ENCODE measurements at regions not wholly inside any gene's neighbourhood (a gene's known extent, or its start where the extent isn't known, plus 50 kb on each side); places are given as distances from the start of the nearest gene placed in this dataset.
"Not testable (repeated sequence)": the region's sequence is repeated elsewhere in the genome, so short reads cannot be mapped to it uniquely, and the experiment has no call there.

GRCh38 chrX:65871671-65872311 is 168.1 kb downstream of the VSIG4 start:
- H3K27me3 ChIP-seq: no peaks in the 10 kb centered on the region
- no peak for TF ChIP-seq CTCF (IDR thresholded peaks at IDR 0.05)
- no peaks in the 10 kb centered on the region for H3K36me3 ChIP-seq
- no peak overlapping the region for H3K27ac ChIP-seq
- H3K4me3 ChIP-seq: no peak overlapping the region
- H3K9me3 ChIP-seq: no peaks in the 10 kb centered on the region
- H3K4me1 ChIP-seq: no peaks in the 10 kb centered on the region
- no peak for DNase-seq (ENCODE audit: low spot score)

GRCh38 chrX:65870544-65870943 is 169.3 kb downstream of the VSIG4 start:
- not testable (repeated sequence) for H3K4me3 ChIP-seq; H3K27me3 ChIP-seq; DNase-seq (ENCODE audit: low spot score); H3K36me3 ChIP-seq; H3K27ac ChIP-seq; H3K4me1 ChIP-seq; H3K9me3 ChIP-seq

- DNase-seq (ENCODE audit: low spot score): no peak
- Histone ChIP-seq H3K27ac (no peak overlapping the region), H3K4me1 (no peaks in the 10 kb centered on the region), H3K27me3 (no peaks in the 10 kb centered on the region), H3K4me3 (no peak overlapping the region), H3K9me3 (no peaks in the 10 kb centered on the region), H3K36me3 (no peaks in the 10 kb centered on the region)
- no peak for TF ChIP-seq CTCF (IDR thresholded peaks at IDR 0.05)
Measured at GRCh38 chrX:65866773-65867172, 173.1 kb downstream of the VSIG4 start.

GRCh38 chrX:65866146-65866545 is 173.7 kb downstream of the VSIG4 start:
- H3K9me3 ChIP-seq: no peaks in the 10 kb centered on the region
- TF ChIP-seq CTCF (IDR thresholded peaks at IDR 0.05): no peak

GRCh38 chrX:65862638-65863037 is 177.2 kb downstream of the VSIG4 start:
- DNase-seq (ENCODE audit: low spot score): no peak
- no peak overlapping the region for H3K27ac ChIP-seq
- no peaks in the 10 kb centered on the region for H3K9me3 ChIP-seq
- no peaks in the 10 kb centered on the region for H3K27me3 ChIP-seq
- H3K4me3 ChIP-seq: no peak overlapping the region
- H3K36me3 ChIP-seq: no peaks in the 10 kb centered on the region
- TF ChIP-seq CTCF (IDR thresholded peaks at IDR 0.05): no peak
- no peaks in the 10 kb centered on the region for H3K4me1 ChIP-seq

More at GRCh38 chrX:65866146-65866545, 173.7 kb downstream of the VSIG4 start:
- DNase-seq (ENCODE audit: low spot score): no peak
- H3K4me3 ChIP-seq: no peak overlapping the region
- no peaks in the 10 kb centered on the region for H3K36me3 ChIP-seq
- H3K27me3 ChIP-seq: no peaks in the 10 kb centered on the region
- no peak overlapping the region for H3K27ac ChIP-seq
- H3K4me1 ChIP-seq: no peaks in the 10 kb centered on the region

- no peak overlapping the region for H3K27ac ChIP-seq
- DNase-seq (ENCODE audit: low spot score): no peak
- H3K27me3 ChIP-seq: no peaks in the 10 kb centered on the region
- TF ChIP-seq CTCF (IDR thresholded peaks at IDR 0.05): no peak
- no peak overlapping the region for H3K4me3 ChIP-seq
- no peaks in the 10 kb centered on the region for H3K4me1 ChIP-seq
- no peaks in the 10 kb centered on the region for H3K36me3 ChIP-seq
- peaks cover 0 to 7% of the 10 kb centered on the region in 2 donors for H3K9me3 ChIP-seq
Measured at GRCh38 chrX:65859299-65859698, 180.6 kb downstream of the VSIG4 start.

GRCh38 chrX:65854437-65854836 is 185.4 kb downstream of the VSIG4 start:
- not testable (repeated sequence) for H3K4me1 ChIP-seq; H3K36me3 ChIP-seq; H3K4me3 ChIP-seq; H3K27me3 ChIP-seq; DNase-seq (ENCODE audit: low spot score); H3K27ac ChIP-seq
- peaks cover 0 to 12% of the 10 kb centered on the region in 2 donors for H3K9me3 ChIP-seq

- H3K4me1 ChIP-seq; H3K36me3 ChIP-seq; DNase-seq (ENCODE audit: low spot score); H3K4me3 ChIP-seq; H3K27me3 ChIP-seq; H3K27ac ChIP-seq: not testable (repeated sequence)
- H3K9me3 ChIP-seq: peaks cover 0 to 12% of the 10 kb centered on the region in 2 donors
Measured at GRCh38 chrX:65851306-65851705, 183.9 kb downstream of the MSN start.

GRCh38 chrX:65850821-65851220 is 183.4 kb downstream of the MSN start:
- not testable (repeated sequence) for DNase-seq (ENCODE audit: low spot score); H3K4me1 ChIP-seq; H3K36me3 ChIP-seq; H3K27ac ChIP-seq; H3K27me3 ChIP-seq; H3K4me3 ChIP-seq
- peaks cover 0 to 12% of the 10 kb centered on the region in 2 donors for H3K9me3 ChIP-seq
